ENCODE measurements at regions not wholly inside any gene's neighbourhood (a gene's known extent, or its start where the extent isn't known, plus 50 kb on each side); places are given as distances from the start of the nearest gene placed in this dataset.

DNA sequence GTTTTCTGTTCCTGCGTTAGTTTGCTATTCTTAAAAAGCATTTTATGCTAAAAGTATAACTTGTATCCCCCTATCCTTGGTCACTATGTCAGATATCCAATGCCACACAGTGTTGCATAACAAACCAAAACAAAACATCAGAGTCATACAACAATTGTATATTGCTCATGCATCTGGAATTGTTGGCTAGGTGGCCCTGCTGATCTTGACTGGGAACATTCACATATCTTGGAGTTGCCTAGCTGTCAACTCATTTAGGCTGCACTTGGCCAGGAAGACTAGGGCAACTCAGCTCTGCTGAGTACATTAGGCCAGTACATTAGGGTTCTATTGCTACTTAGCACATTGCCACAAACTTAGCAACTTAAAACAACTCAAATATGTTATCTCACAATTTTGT is 706.5 kb upstream of the UBE2E2 start:
- Histone ChIP-seq H3K27ac (ENCODE audit: low read depth, low read length) (no peak overlapping the region), H3K9me2 (ENCODE audit: insufficient read depth) (no peaks in the 10 kb centered on the region), H2AFZ (ENCODE audit: low read depth, low read length, poor library complexity, severe bottlenecking) (no peak overlapping the region), H3K9ac (ENCODE audit: low read length) (no peak overlapping the region), H3K4me2 (ENCODE audit: low read length) (no peak overlapping the region), H4K20me1 (ENCODE audit: insufficient read depth) (no peaks in the 10 kb centered on the region), H3K9me3 (ENCODE audit: control insufficient read depth in 1 of 2, insufficient read depth in 1 of 2, low read depth in 1 of 2, low read length in 2 of 2) (peaks cover 0 to 5% of the 10 kb centered on the region in 2 experiments; a peak in 2 of 4 replicates), H3K36me3 (ENCODE audit: control insufficient read depth in 1 of 2, insufficient read depth in 2 of 2, low read length in 2 of 2) (no peaks in the 10 kb centered on the region), H3K79me2 (ENCODE audit: insufficient read depth, low read length) (no peaks in the 10 kb centered on the region), H3K4me1 (ENCODE audit: control insufficient read depth in 1 of 2, insufficient read depth in 2 of 2, low read length in 2 of 2) (no peaks in the 10 kb centered on the region), H3K4me3 (replicated peaks in 1 of 2; ENCODE audit: low read depth in 1 of 2, low read length in 2 of 2) (no peak overlapping the region), H3K27me3 (ENCODE audit: insufficient read depth, low read length) (no peaks in the 10 kb centered on the region)
- POLR2A ChIA-PET, result no interaction called here
- ATAC-seq (no peak), DNase-seq (ENCODE audit: low read depth, low spot score) (no peak)
- RAD21 ChIA-PET (ENCODE audit: low non-redundant PET in 1 of 2, low total read pairs in 2 of 2, uncharacterized antibody in 2 of 2, unreplicated experiment in 2 of 2), result no interaction called here
- BruUV-seq (replicated peaks), result no TSS peak
- intact Hi-C loops (cut with micrococcal nuclease), result no loop called here
- CTCF ChIA-PET, result no interaction called here
- TF ChIP-seq SP1 (IDR thresholded peaks at IDR 0.05; ENCODE audit: low read depth) (no peak), EGR1 (IDR thresholded peaks at IDR 0.05; ENCODE audit: low read depth) (no peak), POLR2AphosphoS5 (IDR thresholded peaks at IDR 0.05; ENCODE audit: low read depth, low read length) (no peak), SIN3A (IDR thresholded peaks at IDR 0.05; ENCODE audit: low read depth) (no peak), ZNF274 (IDR thresholded peaks at IDR 0.05; ENCODE audit: low read depth, low read length) (no peak), CEBPB (IDR thresholded peaks at IDR 0.05; ENCODE audit: low read depth) (no peak), JUND (IDR thresholded peaks at IDR 0.05) (no peak)
- TF ChIP-seq, protein P1, sequence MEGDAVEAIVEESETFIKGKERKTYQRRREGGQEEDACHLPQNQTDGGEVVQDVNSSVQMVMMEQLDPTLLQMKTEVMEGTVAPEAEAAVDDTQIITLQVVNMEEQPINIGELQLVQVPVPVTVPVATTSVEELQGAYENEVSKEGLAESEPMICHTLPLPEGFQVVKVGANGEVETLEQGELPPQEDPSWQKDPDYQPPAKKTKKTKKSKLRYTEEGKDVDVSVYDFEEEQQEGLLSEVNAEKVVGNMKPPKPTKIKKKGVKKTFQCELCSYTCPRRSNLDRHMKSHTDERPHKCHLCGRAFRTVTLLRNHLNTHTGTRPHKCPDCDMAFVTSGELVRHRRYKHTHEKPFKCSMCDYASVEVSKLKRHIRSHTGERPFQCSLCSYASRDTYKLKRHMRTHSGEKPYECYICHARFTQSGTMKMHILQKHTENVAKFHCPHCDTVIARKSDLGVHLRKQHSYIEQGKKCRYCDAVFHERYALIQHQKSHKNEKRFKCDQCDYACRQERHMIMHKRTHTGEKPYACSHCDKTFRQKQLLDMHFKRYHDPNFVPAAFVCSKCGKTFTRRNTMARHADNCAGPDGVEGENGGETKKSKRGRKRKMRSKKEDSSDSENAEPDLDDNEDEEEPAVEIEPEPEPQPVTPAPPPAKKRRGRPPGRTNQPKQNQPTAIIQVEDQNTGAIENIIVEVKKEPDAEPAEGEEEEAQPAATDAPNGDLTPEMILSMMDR (IDR thresholded peaks at IDR 0.05 in 2 of 3, conservative IDR thresholded peaks at IDR 0.05 in 1 of 3; ENCODE audit: borderline replicate concordance in 1 of 3, insufficient read depth in 1 of 3, low read depth in 2 of 3, low read length in 2 of 3), result no peak
- TF ChIP-seq, protein P2, sequence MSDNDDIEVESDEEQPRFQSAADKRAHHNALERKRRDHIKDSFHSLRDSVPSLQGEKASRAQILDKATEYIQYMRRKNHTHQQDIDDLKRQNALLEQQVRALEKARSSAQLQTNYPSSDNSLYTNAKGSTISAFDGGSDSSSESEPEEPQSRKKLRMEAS (IDR thresholded peaks at IDR 0.05), result no peak
- TF ChIP-seq, protein P3, sequence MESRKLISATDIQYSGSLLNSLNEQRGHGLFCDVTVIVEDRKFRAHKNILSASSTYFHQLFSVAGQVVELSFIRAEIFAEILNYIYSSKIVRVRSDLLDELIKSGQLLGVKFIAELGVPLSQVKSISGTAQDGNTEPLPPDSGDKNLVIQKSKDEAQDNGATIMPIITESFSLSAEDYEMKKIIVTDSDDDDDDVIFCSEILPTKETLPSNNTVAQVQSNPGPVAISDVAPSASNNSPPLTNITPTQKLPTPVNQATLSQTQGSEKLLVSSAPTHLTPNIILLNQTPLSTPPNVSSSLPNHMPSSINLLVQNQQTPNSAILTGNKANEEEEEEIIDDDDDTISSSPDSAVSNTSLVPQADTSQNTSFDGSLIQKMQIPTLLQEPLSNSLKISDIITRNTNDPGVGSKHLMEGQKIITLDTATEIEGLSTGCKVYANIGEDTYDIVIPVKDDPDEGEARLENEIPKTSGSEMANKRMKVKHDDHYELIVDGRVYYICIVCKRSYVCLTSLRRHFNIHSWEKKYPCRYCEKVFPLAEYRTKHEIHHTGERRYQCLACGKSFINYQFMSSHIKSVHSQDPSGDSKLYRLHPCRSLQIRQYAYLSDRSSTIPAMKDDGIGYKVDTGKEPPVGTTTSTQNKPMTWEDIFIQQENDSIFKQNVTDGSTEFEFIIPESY (IDR thresholded peaks at IDR 0.05; ENCODE audit: extremely low read depth, insufficient replicate concordance, low read length), result no peak
